Stimulated activated CD4-positive, alpha-beta T cell treated with anti-CD3 and anti-CD28 coated beads, Interleukin-4, amount 100 ng/mL, for 48 hours (primary cell): ENCODE measurements at regions not wholly inside any gene's neighbourhood (a gene's known extent, or its start where the extent isn't known, plus 50 kb on each side); places are given as distances from the start of the nearest gene placed in this dataset.
A peak's percentile ranks its signal among the peaks of the same experiment; 100 is the strongest.

Source experiments
- DNase-seq, 2 donors: peaks; one replicate each; pipeline ENCODE4 v3.0.0-alpha.2; 2020; ENCODE audit warnings: low read depth in 2 of 2

DNA sequence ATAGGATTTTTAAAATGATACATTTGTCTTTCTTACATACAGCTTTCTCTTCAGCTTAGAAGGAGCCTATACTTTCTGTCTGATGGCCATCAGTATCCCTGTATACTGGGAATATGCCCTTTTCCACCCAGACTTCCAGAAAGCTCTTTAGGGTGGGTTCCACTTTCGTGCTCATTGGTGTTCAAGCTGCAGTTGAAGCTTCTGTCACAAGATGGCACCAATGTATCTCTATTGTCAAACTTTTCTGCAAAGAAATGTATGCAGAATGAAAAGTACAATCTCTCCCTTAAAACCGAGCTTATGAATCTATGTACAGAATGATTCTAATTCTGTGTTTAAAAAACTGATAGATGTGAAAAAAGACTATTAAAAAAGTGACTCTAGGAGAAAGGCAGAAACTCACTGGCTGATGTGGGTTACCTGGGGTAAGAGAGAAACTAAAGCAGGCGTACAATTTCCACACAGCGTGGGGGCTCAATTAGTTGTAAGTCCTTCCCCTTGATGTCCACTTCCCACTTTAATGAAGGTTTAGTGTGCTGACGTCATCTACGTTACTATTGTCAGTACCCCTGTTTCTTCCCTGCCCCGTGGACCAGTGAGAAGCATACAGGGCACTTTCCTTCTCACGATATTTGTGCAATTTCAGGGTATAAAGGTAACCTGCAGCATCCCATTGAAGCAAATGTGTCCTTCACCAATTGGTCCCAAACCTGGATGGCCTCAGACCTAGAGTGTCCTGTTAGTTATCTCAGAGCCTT lies 57.3 kb upstream of the TCEAL2 start:
- peak in 1 of 2 donors; percentile 0 for DNase-seq

GRCh38 chrX:102063445-102064074 lies 61.9 kb upstream of the TCEAL2 start:
- DNase-seq: no peak

GRCh38 chrX:102044496-102044895 lies 81.0 kb upstream of the TCEAL2 start:
- no peak for DNase-seq

DNA sequence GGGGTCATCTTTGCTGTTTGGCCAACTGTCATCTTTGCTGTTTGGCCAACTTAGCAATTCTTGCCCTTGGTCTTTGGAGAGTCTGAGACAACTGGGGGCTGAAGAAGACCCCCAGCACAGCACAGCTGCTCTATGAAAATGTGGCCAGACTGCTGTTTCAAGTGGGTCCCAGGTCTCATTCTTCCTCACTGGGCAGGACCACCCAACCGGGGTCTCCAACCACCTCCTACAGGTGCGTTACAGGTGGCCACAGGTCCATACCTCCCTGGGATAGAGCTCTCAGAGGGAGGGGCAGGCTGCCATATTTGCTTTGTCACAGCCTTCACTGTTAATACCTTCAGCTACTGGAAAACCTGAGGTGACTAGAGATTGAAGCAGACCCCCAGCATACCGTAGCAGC lies 82.1 kb upstream of the TCEAL2 start:
- DNase-seq: no peak

- DNase-seq: no peak
Measured at GRCh38 chrX:102042372-102043325, 82.8 kb upstream of the TCEAL2 start.

DNA sequence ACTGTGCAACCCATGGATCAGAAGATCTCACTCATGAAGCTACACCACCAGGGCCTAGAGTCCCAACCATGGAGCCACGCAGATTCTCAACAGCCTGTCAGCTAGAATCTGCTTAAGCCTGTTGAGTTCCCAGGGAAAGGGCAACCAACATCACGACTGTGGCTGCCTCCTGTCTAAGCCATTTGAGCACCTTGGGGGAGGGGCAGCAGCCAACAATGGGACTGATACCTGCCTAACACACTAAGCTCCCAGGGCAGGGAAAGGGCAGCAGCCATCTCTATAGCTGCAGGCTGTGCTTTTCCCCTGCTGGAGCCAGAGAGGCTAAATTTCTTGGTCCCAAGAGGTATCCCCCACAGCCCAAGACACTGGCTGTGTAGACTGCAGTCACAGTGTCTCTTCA lies 96.5 kb upstream of the TCEAL2 start:
- no peak for DNase-seq

DNA sequence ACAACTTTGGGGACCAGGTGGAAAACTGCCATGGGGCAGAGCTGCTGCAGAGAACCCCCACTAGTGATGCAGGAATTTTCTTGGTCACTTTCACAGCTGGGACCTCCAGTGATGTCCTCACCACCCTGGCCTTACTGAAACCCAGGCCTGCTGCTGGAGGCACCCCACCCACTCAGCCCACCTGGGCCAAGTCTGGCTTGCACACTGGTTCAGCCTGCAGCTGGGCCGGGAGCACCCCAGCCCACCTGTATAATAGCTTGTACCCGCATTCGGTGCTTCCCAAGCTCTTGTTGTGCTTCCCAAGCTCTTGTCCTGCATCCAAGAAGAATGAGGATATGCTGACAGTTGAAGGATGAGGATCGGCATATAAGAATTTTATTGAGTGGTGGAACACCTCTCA lies 86.4 kb upstream of the ZMAT1 start:
- no peak for DNase-seq

- no peak for DNase-seq
Measured at GRCh38 chrX:102008901-102009300, 77.1 kb upstream of the ZMAT1 start.

DNA sequence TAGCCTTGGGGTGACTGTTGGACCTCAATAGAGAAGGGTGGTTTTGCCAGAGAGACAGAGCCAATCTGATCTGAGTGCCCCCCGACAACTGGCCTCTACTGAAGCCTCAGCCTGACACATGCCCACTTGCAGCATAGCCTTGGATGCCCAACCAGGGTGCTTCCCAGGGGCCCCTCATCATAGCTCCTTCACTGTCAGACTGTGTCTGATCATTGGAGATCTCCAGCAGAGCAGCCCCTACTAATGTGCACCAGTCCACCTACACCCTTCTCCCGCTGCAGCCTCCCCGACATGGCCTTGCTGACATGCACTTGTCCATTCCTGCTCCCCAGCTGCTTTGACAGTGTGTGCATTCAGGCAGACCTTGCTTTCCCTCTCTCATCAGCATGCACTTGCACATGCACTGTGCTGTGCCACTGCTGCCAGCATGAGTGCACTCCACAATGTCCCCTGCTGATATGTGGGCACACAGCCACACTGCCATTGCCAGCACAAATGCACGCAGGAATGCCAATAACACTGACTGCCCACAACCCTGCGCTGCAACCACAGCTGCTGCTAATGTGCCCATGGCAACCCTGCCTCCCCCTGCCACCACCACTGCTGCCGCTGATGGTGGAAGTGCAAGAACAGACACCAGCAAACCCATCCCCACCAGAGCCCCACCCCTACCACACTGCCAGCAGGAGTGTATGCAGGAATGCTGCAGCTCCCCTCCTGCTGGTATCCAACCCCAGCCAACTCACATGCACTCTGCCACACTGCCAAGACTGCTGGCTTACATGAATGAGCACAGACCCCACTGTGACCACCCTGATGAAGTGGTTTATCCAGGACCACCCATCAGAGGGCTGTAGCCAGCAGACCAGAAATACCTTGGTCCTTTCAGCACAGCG lies 68.1 kb upstream of the ZMAT1 start:
- DNase-seq: no peak

GRCh38 chrX:101993335-101993734 lies 61.5 kb upstream of the ZMAT1 start:
- DNase-seq: no peak

GRCh38 chrX:101986586-101986985 lies 54.8 kb upstream of the ZMAT1 start:
- DNase-seq: no peak
